WERI-Rb-1 (cell line): ENCODE measurements at regions not wholly inside any gene's neighbourhood (a gene's known extent, or its start where the extent isn't known, plus 50 kb on each side); places are given as distances from the start of the nearest gene placed in this dataset.

Source experiments
- DNase-seq: peaks from one replicate; pipeline ENCODE4 v3.0.0-alpha.2; 2020
- H3K27ac ChIP-seq: fragments of 250-450 bp; sonication (Bioruptor Pico); 2 replicates; pipeline ENCODE4 v1.5.1; 2020; ENCODE audit warnings: mild to moderate bottlenecking, moderate library complexity
- H3K27me3 ChIP-seq: fragments of 250-450 bp; sonication (Bioruptor Pico); 2 replicates; pipeline ENCODE4 v1.5.1; 2021; ENCODE audit warnings: mild to moderate bottlenecking, low read depth, moderate library complexity; ENCODE audit not compliant: insufficient read depth, severe bottlenecking
- H3K36me3 ChIP-seq: fragments of 250-450 bp; sonication (Bioruptor Pico); 2 replicates; pipeline ENCODE4 v1.5.1; 2020; ENCODE audit warnings: mild to moderate bottlenecking, moderate library complexity
- H3K4me3 ChIP-seq: 2 replicates; pipeline ENCODE4 v1.5.1; 2011; ENCODE audit warnings: low read depth, mild to moderate bottlenecking, control low read depth, low read length
- H3K9me3 ChIP-seq: fragments of 250-450 bp; sonication (Bioruptor Pico); 2 replicates; pipeline ENCODE4 v1.5.1; 2021; ENCODE audit warnings: mild to moderate bottlenecking, moderate library complexity; ENCODE audit not compliant: severe bottlenecking
- TF ChIP-seq, protein P1 (sequence below): IDR thresholded peaks from 2 replicates; pipeline ENCODE4 v1.5.1; 2011; ENCODE audit warnings: low read depth, mild to moderate bottlenecking, control low read depth, inconsistent platforms, low read length

GRCh38 chr4:18480342-18480741, 458.8 kb upstream of the LCORL start:
- Histone ChIP-seq H3K9me3 (peaks cover 2% of the 10 kb centered on the region), H3K36me3 (no peaks in the 10 kb centered on the region), H3K27me3 (no peaks in the 10 kb centered on the region), H3K27ac (no peak overlapping the region), H3K4me3 (no peak overlapping the region)
- no peak for DNase-seq
- TF ChIP-seq, protein P1, sequence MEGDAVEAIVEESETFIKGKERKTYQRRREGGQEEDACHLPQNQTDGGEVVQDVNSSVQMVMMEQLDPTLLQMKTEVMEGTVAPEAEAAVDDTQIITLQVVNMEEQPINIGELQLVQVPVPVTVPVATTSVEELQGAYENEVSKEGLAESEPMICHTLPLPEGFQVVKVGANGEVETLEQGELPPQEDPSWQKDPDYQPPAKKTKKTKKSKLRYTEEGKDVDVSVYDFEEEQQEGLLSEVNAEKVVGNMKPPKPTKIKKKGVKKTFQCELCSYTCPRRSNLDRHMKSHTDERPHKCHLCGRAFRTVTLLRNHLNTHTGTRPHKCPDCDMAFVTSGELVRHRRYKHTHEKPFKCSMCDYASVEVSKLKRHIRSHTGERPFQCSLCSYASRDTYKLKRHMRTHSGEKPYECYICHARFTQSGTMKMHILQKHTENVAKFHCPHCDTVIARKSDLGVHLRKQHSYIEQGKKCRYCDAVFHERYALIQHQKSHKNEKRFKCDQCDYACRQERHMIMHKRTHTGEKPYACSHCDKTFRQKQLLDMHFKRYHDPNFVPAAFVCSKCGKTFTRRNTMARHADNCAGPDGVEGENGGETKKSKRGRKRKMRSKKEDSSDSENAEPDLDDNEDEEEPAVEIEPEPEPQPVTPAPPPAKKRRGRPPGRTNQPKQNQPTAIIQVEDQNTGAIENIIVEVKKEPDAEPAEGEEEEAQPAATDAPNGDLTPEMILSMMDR = no peak

- TF ChIP-seq, protein P1 = no peak
- no peak overlapping the region for H3K27ac ChIP-seq
- no peaks in the 10 kb centered on the region for H3K9me3 ChIP-seq
- DNase-seq = no peak
- H3K27me3 ChIP-seq = no peaks in the 10 kb centered on the region
- no peak overlapping the region for H3K4me3 ChIP-seq
- no peaks in the 10 kb centered on the region for H3K36me3 ChIP-seq
Measured at GRCh38 chr4:18479825-18480224, 458.3 kb upstream of the LCORL start.

- Histone ChIP-seq H3K9me3 (no peaks in the 10 kb centered on the region), H3K4me3 (no peak overlapping the region), H3K36me3 (no peaks in the 10 kb centered on the region), H3K27ac (no peak overlapping the region), H3K27me3 (no peaks in the 10 kb centered on the region)
- no peak for DNase-seq
- TF ChIP-seq, protein P1 = no peak
Measured at GRCh38 chr4:18463987-18464559, 442.5 kb upstream of the LCORL start.

DNA sequence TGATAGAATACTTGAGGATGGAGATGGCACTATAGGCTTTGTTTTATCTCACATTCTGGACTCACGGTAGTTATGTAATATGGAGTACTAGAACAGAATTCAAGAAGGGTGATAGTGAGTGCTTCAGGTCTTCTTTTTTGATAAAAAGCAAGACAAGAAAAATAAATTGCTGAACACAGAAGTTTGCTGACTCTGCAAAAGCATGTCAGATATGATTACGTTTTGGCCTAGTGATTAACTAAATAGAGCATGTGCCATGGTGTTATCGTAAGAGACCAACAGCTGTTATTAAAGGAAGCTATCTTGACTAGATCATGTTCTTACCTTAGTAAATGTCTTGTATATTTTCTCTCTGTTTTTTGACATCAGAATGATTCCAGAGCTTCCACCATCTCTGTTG, 436.9 kb upstream of the LCORL start:
- Histone ChIP-seq H3K9me3 (no peaks in the 10 kb centered on the region), H3K36me3 (no peaks in the 10 kb centered on the region), H3K4me3 (no peak overlapping the region), H3K27ac (no peak overlapping the region), H3K27me3 (no peaks in the 10 kb centered on the region)
- no peak for DNase-seq
- TF ChIP-seq, protein P1 = no peak

DNA sequence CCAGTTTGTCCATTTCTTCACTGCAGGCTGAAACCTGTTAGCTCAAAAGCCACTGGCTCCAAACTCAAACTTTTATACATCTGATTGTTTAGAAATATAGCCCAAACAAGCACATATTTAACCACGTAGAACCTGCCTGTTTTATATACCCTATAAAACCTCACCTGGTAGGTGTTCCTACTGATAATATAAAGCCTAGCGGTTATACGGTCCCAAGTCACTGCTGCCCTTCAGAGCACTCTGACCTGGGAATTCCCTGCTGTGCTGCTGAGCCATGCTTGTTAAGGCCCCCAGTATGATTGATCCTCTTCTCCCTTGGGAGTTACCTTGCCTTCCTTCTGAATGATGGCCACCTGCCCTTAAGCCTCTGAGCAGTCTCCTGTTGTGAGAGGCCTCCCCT, 432.8 kb upstream of the LCORL start:
- H3K9me3 ChIP-seq = no peaks in the 10 kb centered on the region
- H3K4me3 ChIP-seq = no peak overlapping the region
- TF ChIP-seq, protein P1 = no peak
- DNase-seq = no peak
- H3K27ac ChIP-seq = no peak overlapping the region
- H3K27me3 ChIP-seq = no peaks in the 10 kb centered on the region
- no peaks in the 10 kb centered on the region for H3K36me3 ChIP-seq

DNA sequence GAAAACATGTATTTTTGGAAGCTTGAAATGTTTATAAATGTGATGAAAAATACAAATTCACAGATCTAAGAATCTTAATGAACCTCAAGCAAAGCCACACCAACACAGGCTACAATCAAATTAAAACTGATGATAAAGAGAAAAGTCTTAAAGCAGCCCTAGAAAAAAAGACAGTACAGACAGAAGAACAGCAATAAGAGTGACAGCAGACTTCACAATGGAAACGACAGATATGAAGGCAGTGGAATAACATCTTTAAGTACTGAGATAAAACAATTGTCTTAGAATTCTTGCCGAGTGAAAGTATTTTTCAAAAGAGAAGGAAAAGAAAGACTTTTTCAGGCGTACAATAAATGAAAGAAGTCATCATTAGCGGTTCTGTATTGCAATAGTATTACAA, 423.6 kb upstream of the LCORL start:
- H3K27me3 ChIP-seq = no peaks in the 10 kb centered on the region
- TF ChIP-seq, protein P1 = no peak
- H3K9me3 ChIP-seq = peaks cover 5% of the 10 kb centered on the region
- H3K36me3 ChIP-seq = no peaks in the 10 kb centered on the region
- no peak overlapping the region for H3K27ac ChIP-seq
- DNase-seq = no peak
- no peak overlapping the region for H3K4me3 ChIP-seq
